AG09319 (cell line): ENCODE measurements at regions not wholly inside any gene's neighbourhood (a gene's known extent, or its start where the extent isn't known, plus 50 kb on each side); places are given as distances from the start of the nearest gene placed in this dataset.
"Not testable (repeated sequence)": the region's sequence is repeated elsewhere in the genome, so short reads cannot be mapped to it uniquely, and the experiment has no call there.

Source experiments
- DNase-seq: peaks from one replicate; pipeline ENCODE4 v3.0.0-alpha.2; 2010; ENCODE audit warnings: low read depth; ENCODE audit errors: extremely low read depth
- CTCF ChIP-seq: IDR thresholded peaks from 2 replicates; pipeline ENCODE4 v1.5.1; 2011; ENCODE audit warnings: low read depth, mild to moderate bottlenecking, inconsistent platforms, low read length, moderate library complexity

- TF ChIP-seq CTCF, result no peak
These were observed 344.6 kb upstream of the MGAT4C start for GRCh38 chr12:86600664-86601231.

GRCh38 chr12:86597431-86597830 lies 341.2 kb upstream of the MGAT4C start:
- DNase-seq, result no peak

More at GRCh38 chr12:86600664-86601231, 344.6 kb upstream of the MGAT4C start:
- no peak for DNase-seq

GRCh38 chr12:86590296-86590695 lies 334.1 kb upstream of the MGAT4C start:
- TF ChIP-seq CTCF, result no peak
- DNase-seq, result no peak

More at GRCh38 chr12:86597431-86597830, 341.2 kb upstream of the MGAT4C start:
- TF ChIP-seq CTCF, result no peak

- TF ChIP-seq CTCF, result no peak
- DNase-seq, result no peak
These were observed 318.0 kb upstream of the MGAT4C start for GRCh38 chr12:86574143-86574542.

- TF ChIP-seq CTCF, result no peak
- DNase-seq, result no peak
These were observed 316.3 kb upstream of the MGAT4C start for GRCh38 chr12:86572455-86572854.

GRCh38 chr12:86565038-86565437 lies 308.8 kb upstream of the MGAT4C start:
- no peak for TF ChIP-seq CTCF
- no peak for DNase-seq

GRCh38 chr12:86555491-86555890 lies 299.3 kb upstream of the MGAT4C start:
- not testable (repeated sequence) for DNase-seq

- no peak for TF ChIP-seq CTCF
- DNase-seq, result no peak
These were observed 295.0 kb upstream of the MGAT4C start for GRCh38 chr12:86551146-86551571.
